Loucy (cell line): ENCODE measurements at regions not wholly inside any gene's neighbourhood (a gene's known extent, or its start where the extent isn't known, plus 50 kb on each side); places are given as distances from the start of the nearest gene placed in this dataset.

Experiments
- H2AFZ ChIP-seq: fragments of 200-600 bp; sonication (generic); 2 replicates; pipeline ENCODE4 v1.6.0; 2016; ENCODE audit warnings: antibody characterized with exemption, mild to moderate bottlenecking, low read length, moderate library complexity
- H3F3A ChIP-seq: fragments of 200-600 bp; 2 replicates; pipeline ENCODE4 v1.6.0; 2016; ENCODE audit warnings: antibody characterized with exemption, low read depth, mild to moderate bottlenecking
- H3K27me3 ChIP-seq: fragments of 200-600 bp; sonication (generic); 2 replicates; pipeline ENCODE4 v1.6.1; 2014; ENCODE audit warnings: low read length, mild to moderate bottlenecking; ENCODE audit not compliant: insufficient read depth, poor library complexity, severe bottlenecking
- H3K36me3 ChIP-seq: fragments of 200-600 bp; sonication (generic); 2 replicates; pipeline ENCODE4 v1.6.1; 2016; ENCODE audit warnings: low read length; ENCODE audit not compliant: insufficient read depth
- H3K4me1 ChIP-seq: fragments of 200-600 bp; sonication (generic); 2 replicates; pipeline ENCODE4 v1.5.1; 2014; ENCODE audit warnings: low read length, mild to moderate bottlenecking; ENCODE audit not compliant: insufficient read depth, poor library complexity, severe bottlenecking
- H3K4me2 ChIP-seq: fragments of 200-600 bp; sonication (generic); 2 replicates; pipeline ENCODE4 v1.6.0; 2014; ENCODE audit warnings: antibody characterized with exemption, low read length, low read depth, mild to moderate bottlenecking; ENCODE audit not compliant: poor library complexity, severe bottlenecking
- H3K4me3 ChIP-seq: fragments of 200-600 bp; sonication (generic); 2 replicates; pipeline ENCODE4 v1.5.1; 2014; ENCODE audit warnings: low read length, mild to moderate bottlenecking, mixed read lengths; ENCODE audit not compliant: poor library complexity, severe bottlenecking
- H3K79me2 ChIP-seq: fragments of 200-600 bp; sonication (generic); 2 replicates; pipeline ENCODE4 v1.6.1; 2014; ENCODE audit warnings: low read length; ENCODE audit not compliant: insufficient read depth
- H3K9ac ChIP-seq: fragments of 200-600 bp; sonication (generic); 2 replicates; pipeline ENCODE4 v1.6.0; 2014; ENCODE audit warnings: mild to moderate bottlenecking, low read depth, low read length, moderate library complexity; ENCODE audit not compliant: poor library complexity, severe bottlenecking
- H3K9me2 ChIP-seq: fragments of 200-600 bp; sonication (generic); replicated peaks from 2 replicates; pipeline ENCODE4 v1.6.1; 2016; ENCODE audit warnings: low read depth, low read length, mixed read lengths
- H3K9me3 ChIP-seq: fragments of 200-600 bp; sonication (generic); 2 replicates; pipeline ENCODE4 v1.6.1; 2014; ENCODE audit warnings: mild to moderate bottlenecking, antibody characterized with exemption, low read length, low read depth; ENCODE audit not compliant: insufficient read depth
- H4K20me1 ChIP-seq: fragments of 200-600 bp; sonication (generic); 2 replicates; pipeline ENCODE4 v1.6.0; 2014; ENCODE audit warnings: antibody characterized with exemption, low read length, mild to moderate bottlenecking; ENCODE audit not compliant: insufficient read depth, poor library complexity, severe bottlenecking
- EZH2phosphoT487 ChIP-seq: fragments of 200-600 bp; IDR thresholded peaks from 2 replicates; pipeline ENCODE4 v1.6.1; 2018; ENCODE audit warnings: antibody characterized with exemption, mild to moderate bottlenecking, moderate library complexity, borderline replicate concordance
- TF ChIP-seq, protein P1 (sequence below): fragments of 200-600 bp; sonication (generic); conservative IDR thresholded peaks from 2 replicates; pipeline ENCODE4 v1.5.1; 2014; ENCODE audit warnings: mild to moderate bottlenecking, antibody characterized with exemption, low read length

GRCh38 chr4:55214172-55214571, 88.8 kb upstream of the KDR start:
- Histone ChIP-seq H3K36me3 (no peaks in the 10 kb centered on the region), H3K4me3 (no peak overlapping the region), H4K20me1 (no peaks in the 10 kb centered on the region), H3K9me3 (no peaks in the 10 kb centered on the region), H2AFZ (peak overlapping the region; percentile 68), H3K9me2 (no peaks in the 10 kb centered on the region), H3K27me3 (no peaks in the 10 kb centered on the region), H3K4me1 (peaks cover 6% of the 10 kb centered on the region), H3F3A (no peaks in the 10 kb centered on the region), H3K79me2 (no peaks in the 10 kb centered on the region), H3K4me2 (no peak overlapping the region), H3K9ac (no peak overlapping the region)
- TF ChIP-seq, protein P1, sequence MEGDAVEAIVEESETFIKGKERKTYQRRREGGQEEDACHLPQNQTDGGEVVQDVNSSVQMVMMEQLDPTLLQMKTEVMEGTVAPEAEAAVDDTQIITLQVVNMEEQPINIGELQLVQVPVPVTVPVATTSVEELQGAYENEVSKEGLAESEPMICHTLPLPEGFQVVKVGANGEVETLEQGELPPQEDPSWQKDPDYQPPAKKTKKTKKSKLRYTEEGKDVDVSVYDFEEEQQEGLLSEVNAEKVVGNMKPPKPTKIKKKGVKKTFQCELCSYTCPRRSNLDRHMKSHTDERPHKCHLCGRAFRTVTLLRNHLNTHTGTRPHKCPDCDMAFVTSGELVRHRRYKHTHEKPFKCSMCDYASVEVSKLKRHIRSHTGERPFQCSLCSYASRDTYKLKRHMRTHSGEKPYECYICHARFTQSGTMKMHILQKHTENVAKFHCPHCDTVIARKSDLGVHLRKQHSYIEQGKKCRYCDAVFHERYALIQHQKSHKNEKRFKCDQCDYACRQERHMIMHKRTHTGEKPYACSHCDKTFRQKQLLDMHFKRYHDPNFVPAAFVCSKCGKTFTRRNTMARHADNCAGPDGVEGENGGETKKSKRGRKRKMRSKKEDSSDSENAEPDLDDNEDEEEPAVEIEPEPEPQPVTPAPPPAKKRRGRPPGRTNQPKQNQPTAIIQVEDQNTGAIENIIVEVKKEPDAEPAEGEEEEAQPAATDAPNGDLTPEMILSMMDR: no peak
- TF ChIP-seq EZH2phosphoT487: no peak

DNA sequence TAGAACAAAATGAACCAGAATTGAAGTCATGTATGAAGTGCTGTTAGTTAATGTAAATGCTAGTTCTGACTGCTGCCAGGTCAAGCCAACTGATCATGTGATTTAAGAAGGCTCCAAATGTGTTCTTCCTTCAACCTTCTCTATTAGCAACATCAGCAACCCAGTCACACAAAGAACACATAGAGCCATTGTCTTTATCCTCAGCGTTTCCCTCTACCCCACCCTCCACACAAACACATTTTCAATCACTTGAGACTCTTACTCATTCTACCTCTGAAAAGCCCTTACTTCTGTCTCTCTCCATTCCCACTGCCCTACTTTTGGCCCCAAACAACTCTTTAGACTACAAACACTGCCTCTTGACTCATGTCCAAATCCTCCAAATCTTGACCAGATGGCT, 89.7 kb upstream of the KDR start:
- Histone ChIP-seq H3K9me2 (no peaks in the 10 kb centered on the region), H3K27me3 (no peaks in the 10 kb centered on the region), H3K4me3 (no peak overlapping the region), H3K9ac (no peak overlapping the region), H3K36me3 (no peaks in the 10 kb centered on the region), H4K20me1 (no peaks in the 10 kb centered on the region), H3K4me1 (peaks cover 6% of the 10 kb centered on the region), H3F3A (no peaks in the 10 kb centered on the region), H3K79me2 (no peaks in the 10 kb centered on the region), H3K9me3 (no peaks in the 10 kb centered on the region), H3K4me2 (no peak overlapping the region), H2AFZ (no peak overlapping the region)
- no peak for TF ChIP-seq EZH2phosphoT487
- TF ChIP-seq, protein P1: no peak

DNA sequence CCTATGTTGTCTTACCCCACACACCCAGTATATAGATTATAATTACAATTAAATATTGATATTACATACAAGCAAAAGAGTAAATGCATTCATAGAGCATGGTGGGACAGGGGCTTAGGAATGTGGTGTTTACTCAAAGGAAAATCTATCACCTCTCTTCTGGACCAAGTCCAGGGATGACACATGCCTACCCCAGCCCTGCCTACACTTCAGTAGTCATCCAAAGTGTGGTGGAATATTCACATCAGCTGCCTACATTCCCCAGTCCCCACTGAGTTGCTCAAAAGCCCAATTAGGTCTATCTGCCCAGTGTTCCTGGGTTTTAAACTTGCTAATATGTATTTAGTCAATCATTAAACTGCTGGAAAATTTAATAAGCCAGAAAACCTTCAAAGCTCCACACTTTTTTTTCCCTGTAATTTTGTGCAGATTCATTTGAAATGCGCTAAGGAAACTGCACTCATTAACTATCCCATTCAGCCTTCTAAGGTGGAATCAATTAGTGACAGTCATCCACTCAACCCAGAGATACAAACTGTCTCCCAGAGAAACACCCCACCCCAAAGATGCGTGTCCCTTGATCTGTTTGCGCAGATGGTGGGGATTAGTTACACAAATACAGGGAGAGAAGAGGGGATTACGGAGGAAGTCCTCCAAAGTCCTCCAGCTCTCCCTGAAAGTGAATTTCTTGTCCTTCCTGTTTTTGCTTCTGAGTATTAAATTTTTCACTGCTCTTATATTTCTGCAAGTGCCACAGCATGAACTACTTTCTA, 91.7 kb upstream of the KDR start:
- Histone ChIP-seq H3K4me1 (peaks cover 6% of the 10 kb centered on the region), H3K79me2 (no peaks in the 10 kb centered on the region), H3K27me3 (no peaks in the 10 kb centered on the region), H3K4me2 (no peak overlapping the region), H2AFZ (no peak overlapping the region), H3K4me3 (no peak overlapping the region), H3F3A (no peaks in the 10 kb centered on the region), H3K9me2 (no peaks in the 10 kb centered on the region), H3K9me3 (no peaks in the 10 kb centered on the region), H3K36me3 (no peaks in the 10 kb centered on the region), H3K9ac (no peak overlapping the region), H4K20me1 (no peaks in the 10 kb centered on the region)
- no peak for TF ChIP-seq EZH2phosphoT487
- TF ChIP-seq, protein P1: no peak
